ENCODE measurements at regions not wholly inside any gene's neighbourhood (a gene's known extent, or its start where the extent isn't known, plus 50 kb on each side); places are given as distances from the start of the nearest gene placed in this dataset.
"Not testable (repeated sequence)": the region's sequence is repeated elsewhere in the genome, so short reads cannot be mapped to it uniquely, and the experiment has no call there.

- TF ChIP-seq SMC3 (IDR thresholded peaks at IDR 0.05; ENCODE audit: low read depth, low read length); POLR2A (IDR thresholded peaks at IDR 0.05; ENCODE audit: low read depth, low read length); RAD21 (IDR thresholded peaks at IDR 0.05; ENCODE audit: low read length); CTCF (conservative IDR thresholded peaks at IDR 0.05; ENCODE audit: low read depth, low read length); MAFK (IDR thresholded peaks at IDR 0.05; ENCODE audit: low read depth, low read length); BHLHE40 (IDR thresholded peaks at IDR 0.05; ENCODE audit: low read depth, low read length); CEBPB (IDR thresholded peaks at IDR 0.05; ENCODE audit: low read depth, low read length); USF2 (IDR thresholded peaks at IDR 0.05; ENCODE audit: low read depth, low read length): not testable (repeated sequence)
These were observed 371.8 kb downstream of the PRDM5 start for GRCh38 chr4:120550624-120551220.

All from IMR-90 (cell line).